ENCODE measurements at regions not wholly inside any gene's neighbourhood (a gene's known extent, or its start where the extent isn't known, plus 50 kb on each side); places are given as distances from the start of the nearest gene placed in this dataset.

DNA sequence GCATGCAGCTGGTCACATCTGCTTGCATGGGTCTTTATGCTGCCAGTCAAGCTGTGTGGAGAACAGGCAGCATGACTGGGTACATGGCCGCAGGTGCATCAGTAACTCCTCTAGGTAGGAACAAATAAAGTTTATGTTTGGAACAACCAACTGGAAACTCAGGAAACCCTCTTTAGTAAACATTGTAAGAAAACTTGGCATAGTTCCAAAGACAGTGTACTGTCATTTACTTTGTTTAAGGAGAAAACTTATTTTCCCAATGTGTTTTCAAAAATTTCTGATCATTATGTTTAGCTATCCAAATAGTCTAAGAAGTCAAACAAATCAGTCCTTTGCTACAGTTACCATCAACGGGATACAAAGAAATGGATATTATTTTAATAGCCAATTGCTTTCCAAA, 386.0 kb downstream of the CHSY3 start:
- TF ChIP-seq SUZ12 (IDR thresholded peaks at IDR 0.05; ENCODE audit: extremely low read depth, insufficient read depth, insufficient read length) (no peak), YY1 (IDR thresholded peaks at IDR 0.05; ENCODE audit: insufficient read depth, insufficient read length) (no peak), ZNF274 (IDR thresholded peaks at IDR 0.05; ENCODE audit: low read depth, low read length) (no peak)
- H3K4me1 ChIP-seq (ENCODE audit: insufficient read depth, insufficient read length), result no peaks in the 10 kb centered on the region
- H3K4me3 ChIP-seq (ENCODE audit: insufficient read length, low read depth), result no peak overlapping the region
- H3K36me3 ChIP-seq (ENCODE audit: insufficient read depth, insufficient read length, low read length), result no peaks in the 10 kb centered on the region
- no peak for DNase-seq (ENCODE audit: low read depth, low spot score)
- no peaks in the 10 kb centered on the region for H3K27me3 ChIP-seq (ENCODE audit: insufficient read depth, insufficient read length)
- no peaks in the 10 kb centered on the region for H3K9me3 ChIP-seq (ENCODE audit: insufficient read depth, low read length)
- H3K9ac ChIP-seq (ENCODE audit: insufficient read length, low read depth), result no peak overlapping the region

- H3K27me3 ChIP-seq (ENCODE audit: insufficient read depth, insufficient read length), result no peaks in the 10 kb centered on the region
- TF ChIP-seq YY1 (IDR thresholded peaks at IDR 0.05; ENCODE audit: insufficient read depth, insufficient read length) (no peak), ZNF274 (IDR thresholded peaks at IDR 0.05; ENCODE audit: low read depth, low read length) (no peak), SUZ12 (IDR thresholded peaks at IDR 0.05; ENCODE audit: extremely low read depth, insufficient read depth, insufficient read length) (no peak)
These were observed 385.1 kb downstream of the CHSY3 start for GRCh38 chr5:130289132-130290088.

DNA sequence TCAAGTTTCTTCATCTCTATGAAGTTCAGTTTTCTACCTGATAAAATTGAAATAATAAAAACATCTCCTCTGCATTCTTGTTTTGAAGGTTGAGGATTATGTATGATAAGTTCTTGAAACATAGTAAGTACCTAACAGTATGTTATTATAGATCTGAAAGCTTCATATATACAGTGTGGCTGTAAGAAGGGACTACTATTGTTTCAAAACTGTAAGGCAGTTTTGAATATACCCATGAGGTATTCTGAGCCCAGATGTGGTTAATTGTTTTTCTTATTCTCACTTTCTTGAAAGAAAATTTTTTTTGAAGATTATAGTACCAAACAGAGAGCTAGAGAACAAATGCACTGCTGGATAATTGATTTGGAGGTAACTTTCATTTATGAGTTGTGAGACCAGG, 383.2 kb downstream of the CHSY3 start:
- TF ChIP-seq YY1 (IDR thresholded peaks at IDR 0.05; ENCODE audit: insufficient read depth, insufficient read length) (no peak), ZNF274 (IDR thresholded peaks at IDR 0.05; ENCODE audit: low read depth, low read length) (no peak), SUZ12 (IDR thresholded peaks at IDR 0.05; ENCODE audit: extremely low read depth, insufficient read depth, insufficient read length) (no peak)
- Histone ChIP-seq H3K36me3 (ENCODE audit: insufficient read depth, insufficient read length, low read length) (no peaks in the 10 kb centered on the region), H3K27me3 (ENCODE audit: insufficient read depth, insufficient read length) (no peaks in the 10 kb centered on the region), H3K9ac (ENCODE audit: insufficient read length, low read depth) (no peak overlapping the region), H3K4me3 (ENCODE audit: insufficient read length, low read depth) (no peak overlapping the region), H3K9me3 (ENCODE audit: insufficient read depth, low read length) (no peaks in the 10 kb centered on the region), H3K4me1 (ENCODE audit: insufficient read depth, insufficient read length) (no peaks in the 10 kb centered on the region)
- no peak for DNase-seq (ENCODE audit: low read depth, low spot score)

More at GRCh38 chr5:130289132-130290088, 385.1 kb downstream of the CHSY3 start:
- DNase-seq (ENCODE audit: low read depth, low spot score), result no peak
- no peaks in the 10 kb centered on the region for H3K4me1 ChIP-seq (ENCODE audit: insufficient read depth, insufficient read length)
- no peak overlapping the region for H3K4me3 ChIP-seq (ENCODE audit: insufficient read length, low read depth)
- no peak overlapping the region for H3K9ac ChIP-seq (ENCODE audit: insufficient read length, low read depth)
- no peaks in the 10 kb centered on the region for H3K9me3 ChIP-seq (ENCODE audit: insufficient read depth, low read length)
- H3K36me3 ChIP-seq (ENCODE audit: insufficient read depth, insufficient read length, low read length), result no peaks in the 10 kb centered on the region

- H3K36me3 ChIP-seq (ENCODE audit: insufficient read depth, insufficient read length, low read length), result no peaks in the 10 kb centered on the region
- H3K4me3 ChIP-seq (ENCODE audit: insufficient read length, low read depth), result no peak overlapping the region
- no peak for DNase-seq (ENCODE audit: low read depth, low spot score)
- H3K27me3 ChIP-seq (ENCODE audit: insufficient read depth, insufficient read length), result no peaks in the 10 kb centered on the region
- TF ChIP-seq ZNF274 (IDR thresholded peaks at IDR 0.05; ENCODE audit: low read depth, low read length) (no peak), YY1 (IDR thresholded peaks at IDR 0.05; ENCODE audit: insufficient read depth, insufficient read length) (no peak), SUZ12 (IDR thresholded peaks at IDR 0.05; ENCODE audit: extremely low read depth, insufficient read depth, insufficient read length) (no peak)
- no peaks in the 10 kb centered on the region for H3K9me3 ChIP-seq (ENCODE audit: insufficient read depth, low read length)
- H3K9ac ChIP-seq (ENCODE audit: insufficient read length, low read depth), result no peak overlapping the region
- no peaks in the 10 kb centered on the region for H3K4me1 ChIP-seq (ENCODE audit: insufficient read depth, insufficient read length)
These were observed 382.7 kb downstream of the CHSY3 start for GRCh38 chr5:130286971-130287370.

- H3K9ac ChIP-seq (ENCODE audit: insufficient read length, low read depth), result no peak overlapping the region
- H3K36me3 ChIP-seq (ENCODE audit: insufficient read depth, insufficient read length, low read length), result no peaks in the 10 kb centered on the region
- no peak overlapping the region for H3K4me3 ChIP-seq (ENCODE audit: insufficient read length, low read depth)
- H3K4me1 ChIP-seq (ENCODE audit: insufficient read depth, insufficient read length), result no peaks in the 10 kb centered on the region
- DNase-seq (ENCODE audit: low read depth, low spot score), result no peak
- peaks cover 24% of the 10 kb centered on the region for H3K27me3 ChIP-seq (ENCODE audit: insufficient read depth, insufficient read length)
- no peaks in the 10 kb centered on the region for H3K9me3 ChIP-seq (ENCODE audit: insufficient read depth, low read length)
- TF ChIP-seq YY1 (IDR thresholded peaks at IDR 0.05; ENCODE audit: insufficient read depth, insufficient read length), result no peak
- no peak for TF ChIP-seq ZNF274 (IDR thresholded peaks at IDR 0.05; ENCODE audit: low read depth, low read length)
- no peak for TF ChIP-seq SUZ12 (IDR thresholded peaks at IDR 0.05; ENCODE audit: extremely low read depth, insufficient read depth, insufficient read length)
These were observed 377.8 kb downstream of the CHSY3 start for GRCh38 chr5:130282049-130282448.

- DNase-seq (ENCODE audit: low read depth, low spot score), result no peak
- H3K36me3 ChIP-seq (ENCODE audit: insufficient read depth, insufficient read length, low read length), result no peaks in the 10 kb centered on the region
- TF ChIP-seq YY1 (IDR thresholded peaks at IDR 0.05; ENCODE audit: insufficient read depth, insufficient read length), result no peak
These were observed 376.4 kb downstream of the CHSY3 start for GRCh38 chr5:130280528-130281217.

GRCh38 chr5:130279386-130279785, 375.1 kb downstream of the CHSY3 start:
- TF ChIP-seq SUZ12 (IDR thresholded peaks at IDR 0.05; ENCODE audit: extremely low read depth, insufficient read depth, insufficient read length), result no peak
- TF ChIP-seq YY1 (IDR thresholded peaks at IDR 0.05; ENCODE audit: insufficient read depth, insufficient read length), result no peak
- TF ChIP-seq ZNF274 (IDR thresholded peaks at IDR 0.05; ENCODE audit: low read depth, low read length), result no peak
- no peak overlapping the region for H3K9ac ChIP-seq (ENCODE audit: insufficient read length, low read depth)
- no peak overlapping the region for H3K4me3 ChIP-seq (ENCODE audit: insufficient read length, low read depth)
- H3K9me3 ChIP-seq (ENCODE audit: insufficient read depth, low read length), result no peaks in the 10 kb centered on the region
- peaks cover 50% of the 10 kb centered on the region for H3K27me3 ChIP-seq (ENCODE audit: insufficient read depth, insufficient read length)
- H3K4me1 ChIP-seq (ENCODE audit: insufficient read depth, insufficient read length), result no peaks in the 10 kb centered on the region
- no peaks in the 10 kb centered on the region for H3K36me3 ChIP-seq (ENCODE audit: insufficient read depth, insufficient read length, low read length)
- no peak for DNase-seq (ENCODE audit: low read depth, low spot score)

More at GRCh38 chr5:130280528-130281217, 376.4 kb downstream of the CHSY3 start:
- no peaks in the 10 kb centered on the region for H3K4me1 ChIP-seq (ENCODE audit: insufficient read depth, insufficient read length)
- no peak overlapping the region for H3K9ac ChIP-seq (ENCODE audit: insufficient read length, low read depth)
- H3K4me3 ChIP-seq (ENCODE audit: insufficient read length, low read depth), result no peak overlapping the region
- peaks cover 38% of the 10 kb centered on the region for H3K27me3 ChIP-seq (ENCODE audit: insufficient read depth, insufficient read length)
- H3K9me3 ChIP-seq (ENCODE audit: insufficient read depth, low read length), result no peaks in the 10 kb centered on the region

All from NT2/D1 (cell line).